Loucy (cell line): ENCODE measurements at regions not wholly inside any gene's neighbourhood (a gene's known extent, or its start where the extent isn't known, plus 50 kb on each side); places are given as distances from the start of the nearest gene placed in this dataset.

ENCODE experiments used
- CTCF ChIP-seq: fragments of 200-600 bp; sonication (generic); conservative IDR thresholded peaks from 2 replicates; pipeline ENCODE4 v1.5.1; 2014; ENCODE audit warnings: mild to moderate bottlenecking, antibody characterized with exemption, low read length
- EZH2phosphoT487 ChIP-seq: fragments of 200-600 bp; IDR thresholded peaks from 2 replicates; pipeline ENCODE4 v1.6.1; 2018; ENCODE audit warnings: antibody characterized with exemption, mild to moderate bottlenecking, moderate library complexity, borderline replicate concordance

DNA sequence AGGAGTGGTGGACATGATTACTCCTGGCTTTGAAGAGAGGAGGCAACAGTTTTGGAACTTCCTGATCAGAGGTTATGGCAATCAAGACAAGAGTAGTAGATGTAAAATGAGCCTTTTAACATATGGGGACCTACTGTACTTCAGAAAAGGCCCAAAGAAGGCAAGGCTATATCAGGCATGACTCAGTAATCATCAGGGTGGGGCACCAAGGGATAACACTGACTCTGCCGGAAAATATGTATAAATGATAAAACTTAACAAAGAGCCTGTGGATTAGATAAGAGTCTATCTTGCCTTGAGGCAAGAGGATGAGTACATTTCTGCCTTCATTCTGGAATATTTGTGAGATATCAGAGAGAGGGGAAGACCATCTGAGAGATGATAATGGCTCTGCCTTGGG is 1389.9 kb upstream of the MAP3K7 start:
- TF ChIP-seq CTCF (no peak), EZH2phosphoT487 (no peak)
